ENCODE measurements at regions not wholly inside any gene's neighbourhood (a gene's known extent, or its start where the extent isn't known, plus 50 kb on each side); places are given as distances from the start of the nearest gene placed in this dataset.

- ATAC-seq (peak; percentile 38), DNase-seq (ENCODE audit: missing footprints) (no peak)
- intact Hi-C loops (cut with DNase I), result loop anchor here (2.0 kb wide), 1 partner anchor 413 kb away; no protein-coding TSS in a partner anchor
Observed at GRCh38 chr7:54841772-54842697, 83.0 kb upstream of the SEC61G start.

DNA sequence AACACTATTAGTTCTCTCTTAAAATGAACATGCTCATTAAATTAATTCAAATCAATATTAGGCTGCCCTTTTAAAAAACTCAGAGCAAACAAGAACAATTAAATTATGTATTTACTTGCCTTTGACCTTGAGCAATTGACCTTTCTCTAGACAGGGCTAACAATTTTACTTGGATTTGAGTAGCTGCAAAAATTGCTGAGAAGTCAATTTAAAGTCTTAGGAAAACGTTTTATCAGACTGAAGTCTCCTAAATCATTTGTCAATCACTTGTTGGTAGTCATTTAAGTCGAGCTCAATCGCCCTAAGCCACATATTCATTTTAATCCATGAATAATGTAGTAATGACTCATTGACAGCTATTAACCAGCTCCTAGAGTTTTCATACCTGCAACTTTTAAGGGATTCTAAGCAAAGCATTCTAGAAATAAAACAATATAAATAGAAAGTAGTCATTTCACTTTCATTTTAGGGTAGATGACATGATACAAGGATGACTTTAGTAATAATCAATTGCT lies 84.9 kb upstream of the SEC61G start:
- ATAC-seq (no peak), DNase-seq (ENCODE audit: missing footprints) (no peak)
- intact Hi-C loops (cut with DNase I), result loop anchor here (2.0 kb wide), 1 partner anchor 411 kb away; no protein-coding TSS in a partner anchor

- ATAC-seq (no peak), DNase-seq (ENCODE audit: missing footprints) (no peak)
- intact Hi-C loops (cut with DNase I), result no loop called here
Observed at GRCh38 chr7:54846273-54846672, 87.3 kb upstream of the SEC61G start.

DNA sequence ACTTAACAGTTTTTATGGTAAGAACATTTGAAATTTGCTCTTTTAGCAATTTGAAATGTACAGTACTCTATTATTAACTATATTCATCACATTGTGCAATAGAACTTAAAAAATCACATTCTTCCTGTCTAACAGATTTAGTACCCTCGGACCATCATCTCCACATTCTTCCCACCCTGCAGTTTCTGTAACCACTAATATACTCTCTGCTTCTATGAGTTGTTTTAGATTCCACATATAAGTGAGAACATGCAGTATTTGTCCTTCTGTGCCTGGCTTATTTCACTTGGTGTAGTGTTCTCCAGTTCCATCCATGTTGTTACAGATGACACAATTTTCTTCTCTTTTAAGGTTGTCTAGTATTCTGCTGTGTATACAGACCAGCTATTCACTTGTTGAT lies 88.9 kb upstream of the SEC61G start:
- intact Hi-C loops (cut with DNase I), result no loop called here
- no peak for DNase-seq (ENCODE audit: missing footprints)
- ATAC-seq, result no peak

DNA sequence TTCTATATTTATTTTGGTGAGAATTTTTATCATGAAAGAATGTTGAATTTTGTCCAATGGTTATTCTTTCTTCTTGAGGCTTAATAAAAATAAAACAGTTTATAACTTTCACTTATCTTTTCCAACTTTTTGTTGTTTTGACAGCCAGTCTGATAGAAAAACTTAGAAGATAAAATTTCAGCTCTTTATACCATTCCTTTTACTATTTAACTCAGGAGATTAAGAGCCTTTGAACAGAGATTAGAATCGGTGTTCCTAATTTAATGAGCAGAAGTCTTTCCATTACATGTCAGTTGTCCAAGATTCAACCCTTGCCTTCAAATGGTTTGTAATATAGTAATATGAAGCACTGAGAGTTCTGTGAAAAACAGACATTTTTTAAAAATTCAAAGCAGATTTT lies 97.8 kb upstream of the SEC61G start:
- no peak for ATAC-seq
- DNase-seq (ENCODE audit: missing footprints), result no peak
- intact Hi-C loops (cut with DNase I), result no loop called here

DNA sequence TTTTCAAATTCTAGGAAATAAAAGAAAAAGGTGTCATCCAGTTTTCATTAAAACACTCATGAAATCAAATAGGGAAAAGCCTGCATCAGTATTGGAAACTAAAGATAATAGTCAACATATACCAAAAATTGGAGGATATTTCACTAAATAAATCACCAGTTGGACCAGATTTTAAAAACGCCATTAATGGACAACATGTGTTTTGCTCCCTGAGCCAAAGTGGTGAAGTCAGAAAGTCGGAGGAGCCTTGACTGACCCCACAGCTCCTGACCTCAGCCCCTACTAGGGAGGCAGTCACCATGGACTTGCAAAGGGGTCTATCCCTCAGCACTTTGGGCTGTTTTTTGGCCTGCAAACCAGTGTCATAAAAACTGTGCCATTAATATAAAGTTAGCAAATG lies 98.3 kb upstream of the SEC61G start:
- ATAC-seq, result no peak
- intact Hi-C loops (cut with DNase I), result no loop called here

GRCh38 chr7:54858008-54858692 lies 99.1 kb upstream of the SEC61G start:
- DNase-seq (ENCODE audit: missing footprints) (no peak), ATAC-seq (no peak)

More for the DNA sequence above, 98.3 kb upstream of the SEC61G start:
- DNase-seq (ENCODE audit: missing footprints), result no peak

DNA sequence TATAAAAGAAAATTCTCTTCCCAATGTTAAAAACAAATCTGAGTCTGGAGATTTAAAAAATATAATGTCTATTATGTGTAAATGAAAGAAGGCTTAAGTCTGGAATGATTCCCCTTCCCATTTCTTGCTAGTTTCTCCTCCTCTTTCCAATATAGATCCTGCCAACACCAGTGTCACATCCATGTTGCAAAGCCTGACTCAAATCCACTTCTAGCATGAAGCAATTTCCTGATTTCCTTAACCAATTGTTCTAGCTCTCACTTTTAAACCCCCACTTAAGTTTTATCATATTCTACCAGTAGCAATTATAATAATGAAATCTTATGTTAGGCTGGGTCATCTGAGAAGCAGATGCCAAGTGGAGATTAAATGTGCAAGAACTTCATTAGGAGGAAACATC lies 100.1 kb upstream of the SEC61G start:
- ATAC-seq (no peak), DNase-seq (ENCODE audit: missing footprints) (no peak)
- intact Hi-C loops (cut with DNase I), result no loop called here

More at GRCh38 chr7:54858008-54858692, 99.1 kb upstream of the SEC61G start:
- intact Hi-C loops (cut with DNase I), result no loop called here

GRCh38 chr7:54859545-54859944 lies 100.5 kb upstream of the SEC61G start:
- intact Hi-C loops (cut with DNase I), result no loop called here
- no peak for DNase-seq (ENCODE audit: missing footprints)
- no peak for ATAC-seq

DNA sequence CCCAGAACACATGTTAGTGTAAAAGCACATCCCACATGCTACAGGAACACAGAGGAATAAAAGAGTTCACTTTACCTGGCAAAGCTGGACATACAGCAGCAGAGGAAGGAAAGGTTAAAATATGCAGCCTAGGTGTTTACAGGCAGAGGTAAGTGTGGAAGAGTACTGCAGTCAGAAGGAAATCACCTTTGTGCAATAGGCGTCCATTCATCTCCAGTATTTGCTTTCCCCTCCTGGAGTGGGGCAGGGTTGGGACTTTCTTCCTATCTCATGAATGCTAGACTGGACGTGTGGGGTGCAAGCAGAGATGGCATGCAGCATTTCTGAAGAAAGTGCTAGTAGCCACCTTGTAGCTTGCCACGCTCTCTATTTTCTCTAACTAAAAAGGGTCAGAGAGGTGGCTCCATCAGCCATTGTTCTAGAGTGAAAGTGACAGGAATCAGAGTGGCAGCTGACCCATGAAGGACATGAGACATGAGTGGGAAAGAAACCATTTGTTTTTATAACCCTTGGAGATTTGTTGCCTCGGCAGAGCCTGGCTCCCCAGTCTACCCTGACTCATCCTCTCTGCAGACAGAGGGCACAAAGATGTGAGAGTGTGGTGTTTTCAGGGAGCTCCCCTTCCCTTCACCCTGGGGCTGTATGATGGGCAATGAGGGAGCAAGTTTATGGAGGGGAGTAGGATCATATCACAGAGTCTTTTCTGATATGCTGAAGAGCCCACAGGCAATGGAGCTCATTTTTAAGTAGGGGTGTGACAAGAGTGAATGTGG lies 101.2 kb upstream of the SEC61G start:
- intact Hi-C loops (cut with DNase I), result no loop called here
- ATAC-seq (no peak), DNase-seq (ENCODE audit: missing footprints) (no peak)

- ATAC-seq (no peak), DNase-seq (ENCODE audit: missing footprints) (no peak)
- intact Hi-C loops (cut with DNase I), result no loop called here
Observed at GRCh38 chr7:54860843-54861242, 101.8 kb upstream of the SEC61G start.

DNA sequence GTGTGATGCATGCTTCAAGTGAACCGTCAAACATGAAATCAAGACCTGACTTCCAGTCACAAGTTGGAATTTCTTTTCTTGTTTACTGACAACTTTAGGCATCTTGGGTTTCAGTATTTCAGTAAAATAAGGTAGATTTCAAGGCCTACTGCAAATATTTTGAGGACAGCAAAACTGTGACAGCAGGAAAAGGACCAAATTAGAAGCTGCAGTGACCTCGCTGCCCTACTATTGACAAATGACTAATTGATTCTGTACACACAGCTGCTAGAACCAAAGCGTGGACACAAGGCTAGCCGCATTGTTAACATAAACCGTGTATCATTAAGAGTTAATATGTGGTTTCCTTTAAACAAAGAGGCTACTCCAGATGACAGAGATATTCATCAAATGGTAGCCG lies 105.7 kb upstream of the SEC61G start:
- ATAC-seq (no peak), DNase-seq (ENCODE audit: missing footprints) (no peak)
- intact Hi-C loops (cut with DNase I), result no loop called here

DNA sequence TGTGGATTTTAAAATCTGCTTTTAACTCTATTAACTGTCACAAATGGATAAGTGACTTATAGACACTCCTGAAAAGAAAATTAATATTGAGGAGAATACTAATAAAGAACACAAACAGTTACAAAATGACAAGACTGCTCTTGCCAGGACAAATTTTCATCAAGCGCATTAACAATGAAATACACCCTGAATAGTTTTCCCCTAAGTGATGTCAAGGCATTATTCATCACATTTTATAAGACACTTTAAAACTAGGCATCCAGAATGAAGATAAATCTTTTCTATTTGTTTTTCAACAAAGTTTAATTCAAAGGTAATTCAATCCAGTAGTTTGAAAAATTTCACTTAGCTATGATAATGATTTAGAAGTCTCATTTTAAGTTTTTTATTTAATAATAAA lies 110.5 kb upstream of the SEC61G start:
- no peak for DNase-seq (ENCODE audit: missing footprints)
- no peak for ATAC-seq
- intact Hi-C loops (cut with DNase I), result no loop called here

GRCh38 chr7:54874804-54875203 lies 115.8 kb upstream of the SEC61G start:
- ATAC-seq, result no peak
- DNase-seq (ENCODE audit: missing footprints), result no peak
- intact Hi-C loops (cut with DNase I), result no loop called here

DNA sequence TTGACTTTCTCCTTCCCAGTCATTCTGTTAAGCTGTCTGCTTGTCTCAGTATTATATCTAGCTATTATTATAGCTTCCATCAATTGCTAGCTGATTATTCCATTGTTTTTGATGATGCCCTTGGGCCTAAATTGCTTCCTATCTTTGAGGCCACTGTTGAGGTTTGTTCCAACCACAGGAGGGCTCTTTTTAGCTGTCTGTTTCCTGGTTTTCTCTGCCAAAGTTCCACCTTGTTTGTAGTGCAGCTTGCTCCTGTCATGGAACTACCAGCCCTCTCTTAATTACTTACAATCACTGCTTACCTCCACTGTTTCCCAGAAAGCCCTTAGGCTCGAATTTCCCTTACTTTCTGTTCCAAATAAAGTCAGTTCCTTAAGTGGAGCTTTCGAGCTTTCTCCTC lies 118.7 kb upstream of the SEC61G start:
- DNase-seq (ENCODE audit: missing footprints) (no peak), ATAC-seq (no peak)
- intact Hi-C loops (cut with DNase I), result no loop called here

GRCh38 chr7:54878339-54878738 lies 119.3 kb upstream of the SEC61G start:
- intact Hi-C loops (cut with DNase I), result no loop called here
- no peak for ATAC-seq
- no peak for DNase-seq (ENCODE audit: missing footprints)

GRCh38 chr7:54879776-54880175 lies 120.8 kb upstream of the SEC61G start:
- intact Hi-C loops (cut with DNase I), result no loop called here
- no peak for DNase-seq (ENCODE audit: missing footprints)
- no peak for ATAC-seq

- no peak for ATAC-seq
- DNase-seq (ENCODE audit: missing footprints), result peak; percentile 56
- intact Hi-C loops (cut with DNase I), result no loop called here
Observed at GRCh38 chr7:54880326-54880989, 121.4 kb upstream of the SEC61G start.
